ENCODE measurements at regions not wholly inside any gene's neighbourhood (a gene's known extent, or its start where the extent isn't known, plus 50 kb on each side); places are given as distances from the start of the nearest gene placed in this dataset.

GRCh38 chr5:147057051-147057450 lies 177.8 kb upstream of the STK32A start:
- TF ChIP-seq, protein P1, sequence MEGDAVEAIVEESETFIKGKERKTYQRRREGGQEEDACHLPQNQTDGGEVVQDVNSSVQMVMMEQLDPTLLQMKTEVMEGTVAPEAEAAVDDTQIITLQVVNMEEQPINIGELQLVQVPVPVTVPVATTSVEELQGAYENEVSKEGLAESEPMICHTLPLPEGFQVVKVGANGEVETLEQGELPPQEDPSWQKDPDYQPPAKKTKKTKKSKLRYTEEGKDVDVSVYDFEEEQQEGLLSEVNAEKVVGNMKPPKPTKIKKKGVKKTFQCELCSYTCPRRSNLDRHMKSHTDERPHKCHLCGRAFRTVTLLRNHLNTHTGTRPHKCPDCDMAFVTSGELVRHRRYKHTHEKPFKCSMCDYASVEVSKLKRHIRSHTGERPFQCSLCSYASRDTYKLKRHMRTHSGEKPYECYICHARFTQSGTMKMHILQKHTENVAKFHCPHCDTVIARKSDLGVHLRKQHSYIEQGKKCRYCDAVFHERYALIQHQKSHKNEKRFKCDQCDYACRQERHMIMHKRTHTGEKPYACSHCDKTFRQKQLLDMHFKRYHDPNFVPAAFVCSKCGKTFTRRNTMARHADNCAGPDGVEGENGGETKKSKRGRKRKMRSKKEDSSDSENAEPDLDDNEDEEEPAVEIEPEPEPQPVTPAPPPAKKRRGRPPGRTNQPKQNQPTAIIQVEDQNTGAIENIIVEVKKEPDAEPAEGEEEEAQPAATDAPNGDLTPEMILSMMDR (IDR thresholded peaks at IDR 0.05), result no peak
- no peak for TF ChIP-seq POLR2A (IDR thresholded peaks at IDR 0.05)
- TF ChIP-seq EP300 (IDR thresholded peaks at IDR 0.05), result no peak

Measured in ovary (tissue), 3 donors.